HCT116 (cell line): ENCODE measurements at regions not wholly inside any gene's neighbourhood (a gene's known extent, or its start where the extent isn't known, plus 50 kb on each side); places are given as distances from the start of the nearest gene placed in this dataset.

Experiments used
- EZH2phosphoT487 ChIP-seq: fragments of 200-600 bp; IDR thresholded peaks from 2 replicates; pipeline ENCODE4 v1.6.1; 2018; ENCODE audit warnings: antibody characterized with exemption, borderline replicate concordance
- TF ChIP-seq, protein P1 (sequence below), 3 experiments: fragments of 200-600 bp in 1 of 3; sonication (generic) in 1 of 3; IDR thresholded peaks in 2 of 3; conservative IDR thresholded peaks in 1 of 3; 2 replicates each; pipeline ENCODE4 v1.5.1; 2012 to 2017; ENCODE audit warnings: low read depth in 2 of 3, low read length in 2 of 3, antibody characterized with exemption in 1 of 3, borderline replicate concordance in 1 of 3, control low read depth in 1 of 3, mild to moderate bottlenecking in 1 of 3, mixed read lengths in 1 of 3, mixed run types in 1 of 3, moderate library complexity in 1 of 3; ENCODE audit not compliant: insufficient read depth in 1 of 3

DNA sequence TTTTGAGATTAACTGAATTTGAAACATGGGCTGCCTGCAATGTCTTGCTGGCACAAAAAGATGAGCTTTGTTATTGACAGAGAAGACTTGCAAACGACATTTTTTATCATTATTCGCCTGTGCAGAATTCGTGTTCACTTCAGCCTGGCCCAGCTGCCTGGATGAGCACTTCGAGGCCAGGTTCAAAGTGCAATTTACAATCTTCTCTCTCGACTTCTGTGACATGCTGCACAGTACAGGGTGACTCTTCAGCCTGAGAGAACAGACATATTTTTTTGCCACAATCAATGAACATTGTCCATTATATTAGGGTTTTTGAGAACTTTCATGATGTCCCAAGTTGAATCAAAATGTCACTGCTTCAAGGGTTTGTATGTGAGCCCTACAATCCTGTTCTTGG, 616.5 kb downstream of the SMARCA1 start:
- no peak for TF ChIP-seq EZH2phosphoT487
- TF ChIP-seq, protein P1, sequence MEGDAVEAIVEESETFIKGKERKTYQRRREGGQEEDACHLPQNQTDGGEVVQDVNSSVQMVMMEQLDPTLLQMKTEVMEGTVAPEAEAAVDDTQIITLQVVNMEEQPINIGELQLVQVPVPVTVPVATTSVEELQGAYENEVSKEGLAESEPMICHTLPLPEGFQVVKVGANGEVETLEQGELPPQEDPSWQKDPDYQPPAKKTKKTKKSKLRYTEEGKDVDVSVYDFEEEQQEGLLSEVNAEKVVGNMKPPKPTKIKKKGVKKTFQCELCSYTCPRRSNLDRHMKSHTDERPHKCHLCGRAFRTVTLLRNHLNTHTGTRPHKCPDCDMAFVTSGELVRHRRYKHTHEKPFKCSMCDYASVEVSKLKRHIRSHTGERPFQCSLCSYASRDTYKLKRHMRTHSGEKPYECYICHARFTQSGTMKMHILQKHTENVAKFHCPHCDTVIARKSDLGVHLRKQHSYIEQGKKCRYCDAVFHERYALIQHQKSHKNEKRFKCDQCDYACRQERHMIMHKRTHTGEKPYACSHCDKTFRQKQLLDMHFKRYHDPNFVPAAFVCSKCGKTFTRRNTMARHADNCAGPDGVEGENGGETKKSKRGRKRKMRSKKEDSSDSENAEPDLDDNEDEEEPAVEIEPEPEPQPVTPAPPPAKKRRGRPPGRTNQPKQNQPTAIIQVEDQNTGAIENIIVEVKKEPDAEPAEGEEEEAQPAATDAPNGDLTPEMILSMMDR (IDR thresholded peaks at IDR 0.05 in 2 of 3, conservative IDR thresholded peaks at IDR 0.05 in 1 of 3; ENCODE audit: borderline replicate concordance in 1 of 3, insufficient read depth in 1 of 3, low read depth in 2 of 3, low read length in 2 of 3), result no peak
